ENCODE measurements at regions not wholly inside any gene's neighbourhood (a gene's known extent, or its start where the extent isn't known, plus 50 kb on each side); places are given as distances from the start of the nearest gene placed in this dataset.
"Not testable (repeated sequence)": the region's sequence is repeated elsewhere in the genome, so short reads cannot be mapped to it uniquely, and the experiment has no call there.

DNA sequence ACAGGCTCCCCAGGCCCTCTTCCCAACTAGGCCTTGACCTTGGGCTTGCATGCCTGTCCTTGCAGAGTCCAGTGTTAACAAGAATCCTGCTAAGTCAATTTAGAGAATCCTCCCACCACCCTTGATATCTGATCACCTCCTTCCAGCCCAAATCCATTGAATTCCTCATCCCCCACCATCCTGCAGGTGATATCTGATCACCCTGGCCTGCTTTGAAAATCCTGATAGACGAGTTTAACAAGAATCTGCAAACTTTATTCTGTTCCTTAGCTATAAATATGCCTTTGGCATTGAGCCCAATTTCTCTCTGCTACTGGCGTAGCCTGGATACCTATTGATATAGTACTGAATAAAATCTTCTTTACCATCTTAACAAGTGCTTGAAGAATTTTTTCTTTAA is 125.5 kb downstream of the DIRAS2 start:
- no peaks in the 10 kb centered on the region for H3K27me3 ChIP-seq (ENCODE audit: control insufficient read depth, insufficient read depth, low read length)
- H3K9me3 ChIP-seq (ENCODE audit: control insufficient read depth, insufficient read depth, low read depth, low read length), result no peaks in the 10 kb centered on the region
- no peaks in the 10 kb centered on the region for H3K36me3 ChIP-seq (ENCODE audit: control insufficient read depth, insufficient read depth, low read length)
- H3K4me3 ChIP-seq (ENCODE audit: low read depth, low read length), result no peak overlapping the region
- H3K9ac ChIP-seq (ENCODE audit: low read length), result no peak overlapping the region
- H3K27ac ChIP-seq (ENCODE audit: low read depth, low read length), result no peak overlapping the region
- peaks cover 6% of the 10 kb centered on the region; the same call in 1 of the 2 replicates for H3K4me1 ChIP-seq (ENCODE audit: control insufficient read depth, insufficient read depth, low read length)

DNA sequence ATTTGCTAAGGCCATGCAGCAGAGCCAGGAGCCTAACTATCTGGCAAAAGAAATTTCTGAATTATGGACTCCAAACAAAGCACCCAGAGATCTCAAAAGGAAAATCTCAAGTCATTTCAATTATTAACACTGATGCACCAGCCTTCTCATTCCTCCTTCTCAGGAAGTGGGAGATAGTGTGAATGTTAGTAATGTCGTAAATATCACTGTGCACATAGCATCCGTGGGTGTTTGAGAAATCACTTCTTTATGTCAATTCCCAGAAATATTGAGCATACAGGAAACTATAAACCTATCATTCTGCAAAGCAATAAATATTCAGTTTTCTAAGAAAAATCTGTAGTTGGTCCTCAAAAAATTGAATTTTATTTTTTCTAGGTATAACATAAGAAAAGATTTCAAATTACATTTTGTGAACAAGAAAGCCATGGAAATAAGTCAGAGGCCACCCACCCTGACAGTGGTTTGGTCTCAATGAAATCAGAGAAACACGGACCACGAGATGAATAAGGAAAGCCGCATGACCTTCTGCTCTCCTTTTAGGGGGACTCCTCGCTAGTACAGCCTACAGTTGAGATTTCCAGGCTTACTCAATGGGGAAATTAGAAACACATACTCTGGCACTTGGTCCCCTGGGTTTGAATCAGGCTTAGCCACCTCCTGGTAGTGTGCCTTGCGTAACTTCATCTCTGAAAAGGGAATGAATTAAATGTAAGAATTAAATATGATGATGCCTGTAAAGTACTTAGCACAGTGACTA is 120.6 kb downstream of the DIRAS2 start:
- Histone ChIP-seq H3K36me3 (ENCODE audit: control insufficient read depth, insufficient read depth, low read length) (no peaks in the 10 kb centered on the region), H3K27ac (ENCODE audit: low read depth, low read length) (no peak overlapping the region), H3K9me3 (ENCODE audit: control insufficient read depth, insufficient read depth, low read depth, low read length) (no peaks in the 10 kb centered on the region), H3K27me3 (ENCODE audit: control insufficient read depth, insufficient read depth, low read length) (no peaks in the 10 kb centered on the region), H3K4me1 (ENCODE audit: control insufficient read depth, insufficient read depth, low read length) (peaks cover 3% of the 10 kb centered on the region; the same call in 1 of the 2 replicates), H3K4me3 (ENCODE audit: low read depth, low read length) (no peak overlapping the region), H3K9ac (ENCODE audit: low read length) (no peak overlapping the region)

DNA sequence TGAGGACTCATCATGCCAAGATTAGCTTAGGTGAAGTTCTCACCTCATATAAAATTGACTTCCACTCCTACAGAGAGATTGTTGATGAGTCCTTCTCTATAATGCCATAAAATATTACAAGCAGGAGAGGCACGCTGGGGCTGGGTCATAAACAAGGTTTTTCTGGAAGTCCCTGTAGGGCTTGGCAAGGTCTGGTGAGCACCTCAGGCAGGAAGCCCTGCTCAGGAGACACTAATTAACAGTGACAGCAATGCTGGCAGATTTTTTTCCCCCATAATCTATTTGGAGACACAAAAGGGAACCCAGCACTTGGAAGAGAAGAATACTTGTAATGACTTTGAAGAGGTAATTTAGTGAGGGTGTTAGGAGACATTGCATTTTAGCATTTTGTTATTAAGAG is 118.7 kb downstream of the DIRAS2 start:
- Histone ChIP-seq H3K9me3 (ENCODE audit: control insufficient read depth, insufficient read depth, low read depth, low read length) (no peaks in the 10 kb centered on the region), H3K36me3 (ENCODE audit: control insufficient read depth, insufficient read depth, low read length) (no peaks in the 10 kb centered on the region), H3K9ac (ENCODE audit: low read length) (no peak overlapping the region), H3K4me3 (ENCODE audit: low read depth, low read length) (no peak overlapping the region), H3K4me1 (ENCODE audit: control insufficient read depth, insufficient read depth, low read length) (no peaks in the 10 kb centered on the region), H3K27ac (ENCODE audit: low read depth, low read length) (no peak overlapping the region), H3K27me3 (ENCODE audit: control insufficient read depth, insufficient read depth, low read length) (no peaks in the 10 kb centered on the region)

DNA sequence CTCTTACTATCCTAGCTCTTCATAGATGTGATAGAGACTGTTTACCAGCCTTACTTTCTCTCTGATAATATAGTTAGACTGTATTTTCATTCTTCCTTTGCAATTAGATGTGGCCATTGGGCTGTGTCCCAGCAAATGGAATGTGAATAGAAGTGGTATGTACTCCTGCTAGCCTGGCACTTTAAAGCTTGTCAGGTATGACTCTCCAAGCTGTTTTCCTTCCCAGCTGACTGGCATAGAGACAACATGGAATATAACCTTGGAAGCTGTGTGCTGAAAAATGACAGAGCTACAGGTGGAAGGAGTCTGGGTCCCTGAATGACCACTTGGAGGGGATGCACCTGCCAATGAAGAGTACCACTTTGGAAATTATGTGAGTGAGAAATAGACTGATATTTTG is 116.2 kb downstream of the DIRAS2 start:
- H3K4me3 ChIP-seq (ENCODE audit: low read depth, low read length), result no peak overlapping the region
- no peak overlapping the region for H3K9ac ChIP-seq (ENCODE audit: low read length)
- no peaks in the 10 kb centered on the region for H3K36me3 ChIP-seq (ENCODE audit: control insufficient read depth, insufficient read depth, low read length)
- no peaks in the 10 kb centered on the region for H3K27me3 ChIP-seq (ENCODE audit: control insufficient read depth, insufficient read depth, low read length)
- no peaks in the 10 kb centered on the region for H3K4me1 ChIP-seq (ENCODE audit: control insufficient read depth, insufficient read depth, low read length)
- no peak overlapping the region for H3K27ac ChIP-seq (ENCODE audit: low read depth, low read length)
- H3K9me3 ChIP-seq (ENCODE audit: control insufficient read depth, insufficient read depth, low read depth, low read length), result no peaks in the 10 kb centered on the region

DNA sequence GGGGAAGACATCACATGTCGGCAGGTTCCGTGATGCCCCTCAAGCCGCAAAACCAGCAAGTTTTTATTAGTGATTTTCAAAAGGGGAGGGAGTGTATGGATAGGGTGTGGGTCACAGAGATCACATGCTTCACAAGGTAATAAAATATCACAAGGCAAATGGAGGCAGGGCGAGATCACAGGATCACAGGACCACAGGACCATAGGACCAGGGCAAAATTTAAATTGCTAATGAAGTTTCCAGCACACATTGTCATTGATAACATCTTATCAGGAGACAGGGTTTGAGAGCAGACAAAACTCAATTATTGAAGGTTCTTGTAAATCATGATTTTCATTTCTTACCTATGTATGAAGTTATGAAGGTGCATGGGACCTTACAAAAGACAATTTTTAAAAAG is 106.5 kb downstream of the DIRAS2 start:
- H3K4me1 ChIP-seq (ENCODE audit: control insufficient read depth, insufficient read depth, low read length), result peaks cover 26% of the 10 kb centered on the region
- H3K27me3 ChIP-seq (ENCODE audit: control insufficient read depth, insufficient read depth, low read length); H3K4me3 ChIP-seq (ENCODE audit: low read depth, low read length); H3K9ac ChIP-seq (ENCODE audit: low read length); H3K36me3 ChIP-seq (ENCODE audit: control insufficient read depth, insufficient read depth, low read length); H3K27ac ChIP-seq (ENCODE audit: low read depth, low read length); H3K9me3 ChIP-seq (ENCODE audit: control insufficient read depth, insufficient read depth, low read depth, low read length): not testable (repeated sequence)

DNA sequence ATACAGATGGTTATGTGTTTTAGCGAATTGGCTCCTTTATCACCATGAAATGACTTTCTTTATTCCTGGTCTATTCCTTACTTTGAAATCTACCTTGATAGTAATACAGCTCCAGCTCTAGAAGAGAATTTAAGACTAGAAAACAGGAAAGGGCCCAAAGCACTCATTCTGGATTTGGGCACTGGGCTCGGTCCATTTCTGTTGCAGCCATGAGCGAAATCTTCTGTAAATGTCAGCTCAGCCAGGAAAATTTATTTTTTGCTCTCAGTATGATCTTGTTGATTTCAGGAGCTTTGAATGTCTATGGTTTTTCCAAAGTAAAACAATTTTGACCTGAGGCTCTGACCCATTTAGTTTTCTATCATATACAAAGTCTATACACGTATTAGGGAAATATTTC is 104.1 kb downstream of the DIRAS2 start:
- H3K27ac ChIP-seq (ENCODE audit: low read depth, low read length), result no peak overlapping the region
- no peak overlapping the region for H3K9ac ChIP-seq (ENCODE audit: low read length)
- H3K4me3 ChIP-seq (ENCODE audit: low read depth, low read length), result no peak overlapping the region
- H3K27me3 ChIP-seq (ENCODE audit: control insufficient read depth, insufficient read depth, low read length), result no peaks in the 10 kb centered on the region
- peaks cover 26% of the 10 kb centered on the region for H3K4me1 ChIP-seq (ENCODE audit: control insufficient read depth, insufficient read depth, low read length)
- no peaks in the 10 kb centered on the region for H3K9me3 ChIP-seq (ENCODE audit: control insufficient read depth, insufficient read depth, low read depth, low read length)
- no peaks in the 10 kb centered on the region for H3K36me3 ChIP-seq (ENCODE audit: control insufficient read depth, insufficient read depth, low read length)

DNA sequence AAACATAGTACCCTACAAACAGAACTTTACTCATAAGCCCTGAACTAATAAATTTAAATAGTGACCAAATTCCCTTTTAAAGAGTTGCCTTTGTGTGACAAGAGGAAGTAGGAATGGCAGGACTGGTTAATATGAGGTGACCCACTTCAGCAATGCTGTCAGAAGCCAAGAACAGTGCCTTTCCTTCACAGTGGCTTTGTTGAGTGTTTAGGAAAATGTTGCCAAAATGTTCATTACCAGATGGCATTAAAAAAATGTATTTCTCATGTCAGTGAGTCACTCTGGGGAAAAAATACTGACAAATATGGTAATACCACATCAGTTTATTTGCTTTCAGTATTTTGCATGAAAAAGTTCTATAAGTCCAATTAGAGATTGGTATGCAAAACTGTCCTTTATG is 103.3 kb downstream of the DIRAS2 start:
- Histone ChIP-seq H3K9ac (ENCODE audit: low read length) (no peak overlapping the region), H3K27me3 (ENCODE audit: control insufficient read depth, insufficient read depth, low read length) (no peaks in the 10 kb centered on the region), H3K4me3 (ENCODE audit: low read depth, low read length) (no peak overlapping the region), H3K9me3 (ENCODE audit: control insufficient read depth, insufficient read depth, low read depth, low read length) (no peaks in the 10 kb centered on the region), H3K4me1 (ENCODE audit: control insufficient read depth, insufficient read depth, low read length) (peaks cover 26% of the 10 kb centered on the region), H3K27ac (ENCODE audit: low read depth, low read length) (no peak overlapping the region), H3K36me3 (ENCODE audit: control insufficient read depth, insufficient read depth, low read length) (no peaks in the 10 kb centered on the region)

DNA sequence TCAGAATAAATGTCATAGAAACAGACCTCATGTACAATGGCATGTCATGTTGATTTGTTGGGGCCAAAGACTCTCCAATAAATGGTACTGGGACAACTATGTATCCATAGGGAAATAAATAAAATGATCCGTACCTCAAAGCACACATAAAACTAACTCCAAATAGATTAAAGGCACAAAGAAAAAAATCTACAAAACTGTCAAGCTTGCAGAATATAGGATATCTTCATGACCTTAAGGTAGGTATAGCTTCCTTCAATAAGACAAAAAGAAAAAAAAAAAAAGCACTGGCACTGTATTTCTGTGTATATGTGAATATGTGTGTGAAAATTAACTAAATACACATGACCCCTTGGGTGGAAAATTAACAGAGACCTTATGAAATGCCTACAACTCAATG is 101.9 kb downstream of the DIRAS2 start:
- Histone ChIP-seq H3K27ac (ENCODE audit: low read depth, low read length) (no peak overlapping the region), H3K4me1 (ENCODE audit: control insufficient read depth, insufficient read depth, low read length) (peaks cover 18% of the 10 kb centered on the region), H3K4me3 (ENCODE audit: low read depth, low read length) (no peak overlapping the region), H3K9me3 (ENCODE audit: control insufficient read depth, insufficient read depth, low read depth, low read length) (no peaks in the 10 kb centered on the region), H3K27me3 (ENCODE audit: control insufficient read depth, insufficient read depth, low read length) (no peaks in the 10 kb centered on the region), H3K9ac (ENCODE audit: low read length) (no peak overlapping the region), H3K36me3 (ENCODE audit: control insufficient read depth, insufficient read depth, low read length) (no peaks in the 10 kb centered on the region)

DNA sequence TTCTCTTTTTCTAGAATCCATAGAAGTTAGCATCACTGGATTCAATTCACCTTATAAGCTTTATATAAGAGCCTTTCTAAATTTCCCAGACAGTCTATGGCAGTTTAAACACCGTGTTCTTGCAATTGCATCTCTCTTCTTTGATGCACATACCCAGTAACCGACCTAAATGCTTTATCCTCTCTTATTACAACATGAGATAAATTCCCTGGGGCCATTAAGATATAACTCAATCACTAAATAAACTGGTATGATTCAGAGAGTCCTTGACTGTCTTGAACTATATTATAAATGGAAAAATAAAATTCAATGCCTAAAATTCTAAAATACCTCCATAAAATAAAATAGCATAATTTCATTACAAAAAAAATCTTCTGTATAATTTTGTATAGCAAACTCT is 98.1 kb downstream of the DIRAS2 start:
- 0 out of 2 replicates have a peak, but pooled peaks cover 4% of the 10 kb centered on the region for H3K4me1 ChIP-seq (ENCODE audit: control insufficient read depth, insufficient read depth, low read length)
- H3K9me3 ChIP-seq (ENCODE audit: control insufficient read depth, insufficient read depth, low read depth, low read length), result peaks cover 8% of the 10 kb centered on the region; the same call in 1 of the 2 replicates
- H3K4me3 ChIP-seq (ENCODE audit: low read depth, low read length), result no peak overlapping the region
- no peak overlapping the region for H3K9ac ChIP-seq (ENCODE audit: low read length)
- no peaks in the 10 kb centered on the region for H3K36me3 ChIP-seq (ENCODE audit: control insufficient read depth, insufficient read depth, low read length)
- H3K27ac ChIP-seq (ENCODE audit: low read depth, low read length), result no peak overlapping the region
- H3K27me3 ChIP-seq (ENCODE audit: control insufficient read depth, insufficient read depth, low read length), result no peaks in the 10 kb centered on the region

DNA sequence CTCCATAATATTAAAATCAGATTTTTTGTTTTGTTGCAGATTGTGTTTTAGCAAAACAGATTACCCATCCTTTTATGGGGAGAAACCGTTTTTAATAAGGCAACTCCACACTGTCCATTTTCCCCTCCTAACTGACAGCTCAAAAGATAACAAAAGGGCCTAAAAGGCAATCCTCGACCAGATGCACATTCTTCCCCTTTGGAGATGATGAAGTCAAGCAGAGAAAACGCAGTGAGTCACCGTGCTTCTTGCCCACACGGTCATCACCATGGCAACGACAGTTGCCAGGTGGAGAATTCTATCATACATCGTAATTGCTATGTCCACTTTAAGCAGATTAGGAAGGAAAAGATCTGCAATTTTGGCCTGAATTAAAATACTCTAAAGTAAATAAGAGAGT is 96.4 kb downstream of the DIRAS2 start:
- Histone ChIP-seq H3K4me1 (ENCODE audit: control insufficient read depth, insufficient read depth, low read length) (0 out of 2 replicates have a peak, but pooled peaks cover 4% of the 10 kb centered on the region), H3K9ac (ENCODE audit: low read length) (no peak overlapping the region), H3K4me3 (ENCODE audit: low read depth, low read length) (no peak overlapping the region), H3K27ac (ENCODE audit: low read depth, low read length) (no peak overlapping the region), H3K36me3 (ENCODE audit: control insufficient read depth, insufficient read depth, low read length) (no peaks in the 10 kb centered on the region), H3K9me3 (ENCODE audit: control insufficient read depth, insufficient read depth, low read depth, low read length) (peaks cover 9% of the 10 kb centered on the region; the same call in 1 of the 2 replicates), H3K27me3 (ENCODE audit: control insufficient read depth, insufficient read depth, low read length) (no peaks in the 10 kb centered on the region)

DNA sequence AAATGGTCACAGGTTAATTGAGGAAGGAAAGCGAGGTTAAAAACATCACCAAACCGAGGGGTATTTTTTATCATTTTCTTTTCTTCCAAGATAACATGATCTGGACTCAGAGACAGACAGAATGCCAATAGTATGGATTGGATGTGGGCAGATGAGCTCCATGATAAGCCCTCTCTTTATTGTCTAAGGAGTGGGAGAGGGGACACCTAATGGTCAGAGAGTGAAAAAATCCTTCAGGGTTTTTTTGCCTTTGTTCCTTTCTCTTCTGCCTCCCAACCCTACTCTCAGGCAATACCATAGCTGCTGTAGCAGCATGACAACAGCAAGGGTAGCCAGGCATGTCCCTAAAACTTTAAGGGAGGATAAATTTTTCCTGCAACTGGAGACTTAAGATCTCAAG is 94.7 kb downstream of the DIRAS2 start:
- H3K27ac ChIP-seq (ENCODE audit: low read depth, low read length), result no peak overlapping the region
- peaks cover 9% of the 10 kb centered on the region; the same call in 1 of the 2 replicates for H3K9me3 ChIP-seq (ENCODE audit: control insufficient read depth, insufficient read depth, low read depth, low read length)
- H3K4me3 ChIP-seq (ENCODE audit: low read depth, low read length), result no peak overlapping the region
- 0 out of 2 replicates have a peak, but pooled peaks cover 4% of the 10 kb centered on the region for H3K4me1 ChIP-seq (ENCODE audit: control insufficient read depth, insufficient read depth, low read length)
- H3K36me3 ChIP-seq (ENCODE audit: control insufficient read depth, insufficient read depth, low read length), result no peaks in the 10 kb centered on the region
- H3K9ac ChIP-seq (ENCODE audit: low read length), result no peak overlapping the region
- no peaks in the 10 kb centered on the region for H3K27me3 ChIP-seq (ENCODE audit: control insufficient read depth, insufficient read depth, low read length)

All from HUES6 (cell line).